Smooth muscle cell (in vitro differentiated cells): ENCODE measurements at regions not wholly inside any gene's neighbourhood (a gene's known extent, or its start where the extent isn't known, plus 50 kb on each side); places are given as distances from the start of the nearest gene placed in this dataset.

Experiments used
- DNase-seq: peaks from one replicate; lab custom pipeline; 2025; ENCODE audit not compliant: unreplicated experiment; lab: John Stamatoyannopoulos, UW
- H2AFZ ChIP-seq: fragments of 200-600 bp; sonication (generic); 2 replicates; pipeline ENCODE4 v1.6.0; 2016; ENCODE audit warnings: antibody characterized with exemption, low read depth, mild to moderate bottlenecking
- H3F3A ChIP-seq: fragments of 200-600 bp; sonication (generic); 2 replicates; pipeline ENCODE4 v1.6.0; 2017; ENCODE audit warnings: antibody characterized with exemption, low read depth
- H3K27ac ChIP-seq: fragments of 200-600 bp; sonication (generic); 2 replicates; pipeline ENCODE4 v1.5.1; 2016; ENCODE audit warnings: low read depth, mild to moderate bottlenecking
- H3K27me3 ChIP-seq: fragments of 200-600 bp; sonication (generic); 2 replicates; pipeline ENCODE4 v1.6.1; 2016; ENCODE audit warnings: low read depth, mild to moderate bottlenecking
- H3K36me3 ChIP-seq: fragments of 200-600 bp; sonication (generic); 2 replicates; pipeline ENCODE4 v1.5.1; 2016; ENCODE audit warnings: low read depth
- H3K4me1 ChIP-seq: fragments of 200-600 bp; sonication (generic); 2 replicates; pipeline ENCODE4 v1.5.1; 2016; ENCODE audit warnings: low read depth
- H3K4me2 ChIP-seq: fragments of 200-600 bp; sonication (generic); 2 replicates; pipeline ENCODE4 v1.6.0; 2016; ENCODE audit warnings: mild to moderate bottlenecking
- H3K4me3 ChIP-seq: fragments of 200-600 bp; sonication (generic); 2 replicates; pipeline ENCODE4 v1.5.1; 2016; ENCODE audit warnings: mild to moderate bottlenecking
- H3K79me2 ChIP-seq: fragments of 200-600 bp; sonication (generic); 2 replicates; pipeline ENCODE4 v1.6.0; 2016; ENCODE audit warnings: low read depth, mild to moderate bottlenecking
- H3K9ac ChIP-seq: fragments of 200-600 bp; sonication (generic); 2 replicates; pipeline ENCODE4 v1.6.0; 2016; ENCODE audit warnings: low read depth
- H3K9me3 ChIP-seq: fragments of 200-600 bp; sonication (generic); replicated peaks from 2 replicates; pipeline ENCODE4 v1.5.1; 2016; ENCODE audit warnings: low read depth
- H4K20me1 ChIP-seq: fragments of 200-600 bp; sonication (generic); 2 replicates; pipeline ENCODE4 v1.6.0; 2016; ENCODE audit warnings: low read depth
- CTCF ChIP-seq: fragments of 200-600 bp; sonication (generic); IDR thresholded peaks from 2 replicates; pipeline ENCODE4 v1.5.1; 2017; ENCODE audit warnings: borderline replicate concordance, mild to moderate bottlenecking, antibody characterized with exemption; ENCODE audit not compliant: insufficient read depth, poor library complexity, severe bottlenecking
- WGBS: methylation state at CpG from one replicate; pipeline ENCODE4 v1.1.7; 2016; ENCODE audit warnings: low lambda C conversion rate; 5-methylcytosine and 5-hydroxymethylcytosine counted together

GRCh38 chr17:64786337-64786736 is 124.2 kb upstream of the SMURF2 start:
- Histone ChIP-seq H3F3A (no peaks in the 10 kb centered on the region), H3K27me3 (peaks cover 6% of the 10 kb centered on the region), H3K27ac (no peak overlapping the region), H3K4me2 (no peak overlapping the region), H4K20me1 (no peaks in the 10 kb centered on the region), H3K9me3 (no peaks in the 10 kb centered on the region), H3K36me3 (no peaks in the 10 kb centered on the region), H3K4me3 (no peak overlapping the region), H3K79me2 (no peaks in the 10 kb centered on the region), H2AFZ (no peak overlapping the region), H3K4me1 (peaks cover 7% of the 10 kb centered on the region), H3K9ac (no peak overlapping the region)
- DNase-seq = no peak
- TF ChIP-seq CTCF = no peak
- WGBS = 93% methylated on average over 12 of the region's 12 CpGs

- peaks cover 20% of the 10 kb centered on the region for H3K4me1 ChIP-seq
- TF ChIP-seq CTCF = no peak
- no peak overlapping the region for H3K4me3 ChIP-seq
- no peak overlapping the region for H3K27ac ChIP-seq
- no peaks in the 10 kb centered on the region for H4K20me1 ChIP-seq
- H3F3A ChIP-seq = no peaks in the 10 kb centered on the region
- no peaks in the 10 kb centered on the region for H3K36me3 ChIP-seq
- 88% methylated on average over 10 of the region's 10 CpGs for WGBS
- no peak for DNase-seq
- H3K4me2 ChIP-seq = no peak overlapping the region
- H3K79me2 ChIP-seq = no peaks in the 10 kb centered on the region
- no peaks in the 10 kb centered on the region for H3K9me3 ChIP-seq
- peaks cover 19% of the 10 kb centered on the region for H3K27me3 ChIP-seq
- H3K9ac ChIP-seq = no peak overlapping the region
- H2AFZ ChIP-seq = no peak overlapping the region
These were observed 122.9 kb upstream of the SMURF2 start for GRCh38 chr17:64785011-64785421.

GRCh38 chr17:64784353-64785010 is 122.4 kb upstream of the SMURF2 start:
- no peak for DNase-seq
- H3K9ac ChIP-seq = no peak overlapping the region
- no peaks in the 10 kb centered on the region for H3F3A ChIP-seq
- WGBS = 84% methylated on average over 16 of the region's 16 CpGs
- H4K20me1 ChIP-seq = no peaks in the 10 kb centered on the region
- H3K79me2 ChIP-seq = no peaks in the 10 kb centered on the region
- no peak overlapping the region for H3K27ac ChIP-seq
- H3K4me2 ChIP-seq = no peak overlapping the region
- H3K4me3 ChIP-seq = no peak overlapping the region
- H3K4me1 ChIP-seq = peaks cover 26% of the 10 kb centered on the region
- no peaks in the 10 kb centered on the region for H3K36me3 ChIP-seq
- no peak for TF ChIP-seq CTCF
- H3K27me3 ChIP-seq = peaks cover 24% of the 10 kb centered on the region
- no peaks in the 10 kb centered on the region for H3K9me3 ChIP-seq
- no peak overlapping the region for H2AFZ ChIP-seq
